ENCODE measurements at regions not wholly inside any gene's neighbourhood (a gene's known extent, or its start where the extent isn't known, plus 50 kb on each side); places are given as distances from the start of the nearest gene placed in this dataset.

DNA sequence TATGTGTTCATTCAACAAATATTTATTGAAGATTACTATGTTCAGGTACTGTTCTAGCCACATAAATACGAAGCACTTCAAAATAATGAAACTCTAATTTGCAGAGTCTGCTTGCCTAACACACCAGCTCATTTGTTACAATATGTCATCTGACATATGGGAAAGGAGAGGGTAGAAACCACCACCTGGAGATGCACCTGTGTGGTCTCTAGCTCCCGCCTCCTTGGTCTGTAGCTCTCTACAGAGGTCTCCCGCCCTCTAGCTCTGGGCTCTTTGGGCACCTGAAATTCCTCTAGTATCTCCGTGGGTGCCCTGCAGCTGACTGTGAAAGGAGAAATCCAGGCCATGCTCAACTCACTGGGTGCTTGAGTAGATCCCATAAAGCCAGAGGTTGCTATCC lies 51.4 kb upstream of the DBX1 start:
- H3K27me3 ChIP-seq (ENCODE audit: insufficient read depth, low read length, poor library complexity, severe bottlenecking) = peaks cover 13% of the 10 kb centered on the region
- H3K9me3 ChIP-seq (ENCODE audit: low read length) = no peaks in the 10 kb centered on the region
- no peak overlapping the region for H3K27ac ChIP-seq (ENCODE audit: low read depth, low read length)
- peaks cover 0 to 6% (median 0%) of the 10 kb centered on the region in 5 donors for H3K9me3 Mint-ChIP-seq
- H3K27me3 Mint-ChIP-seq = peaks cover 23 to 44% of the 10 kb centered on the region in 2 donors
- ChIA-PET POLR2A (no interaction called here), CTCF (interaction anchor here (1.2 kb wide), 1 partner anchor 17 kb away, joined by 3 read pairs; no protein-coding TSS in a partner anchor)
- no peak overlapping the region for H3K4me3 ChIP-seq (ENCODE audit: low read length)
- no peak overlapping the region for H3K27ac Mint-ChIP-seq
- H3K4me1 ChIP-seq (ENCODE audit: insufficient read depth, low read length) = no peaks in the 10 kb centered on the region
- H3K4me3 Mint-ChIP-seq = no peak overlapping the region
- no peak for DNase-seq
- no peaks in the 10 kb centered on the region for H3K36me3 Mint-ChIP-seq
- peaks cover 0 to 3% (median 0%) of the 10 kb centered on the region in 3 donors for H3K4me1 Mint-ChIP-seq
- no peaks in the 10 kb centered on the region for H3K36me3 ChIP-seq (ENCODE audit: insufficient read depth, low read length)
